ENCODE measurements at regions not wholly inside any gene's neighbourhood (a gene's known extent, or its start where the extent isn't known, plus 50 kb on each side); places are given as distances from the start of the nearest gene placed in this dataset.

DNA sequence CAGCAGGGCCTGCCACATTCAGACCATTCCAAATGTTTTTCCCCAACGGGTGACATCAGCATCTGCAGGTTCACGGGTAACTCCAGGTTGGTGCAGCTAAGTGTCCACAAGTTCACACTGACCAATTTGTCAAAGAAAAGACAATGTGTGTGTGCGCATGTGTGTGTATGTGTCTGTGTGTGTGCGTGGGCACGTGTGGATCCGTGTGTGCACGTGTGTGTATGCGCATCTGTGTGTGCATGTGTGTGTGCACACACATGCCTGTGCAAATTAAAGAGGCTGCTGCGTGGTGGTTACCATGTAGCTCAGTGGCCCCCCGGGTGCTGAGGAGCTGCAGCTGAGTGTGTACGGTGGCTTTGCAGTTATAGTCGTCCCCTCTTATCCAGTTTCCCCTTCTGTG, 187.4 kb downstream of the TMEM18 start:
- Histone ChIP-seq H3K9me3 (no peaks in the 10 kb centered on the region), H3K36me3 (no peaks in the 10 kb centered on the region), H3K27ac (no peak overlapping the region), H3K4me1 (no peaks in the 10 kb centered on the region), H3K4me3 (no peak overlapping the region), H3K27me3 (no peaks in the 10 kb centered on the region)
- no peak for DNase-seq
- intact Hi-C loops (cut with DNase I), result no loop called here
- TF ChIP-seq, protein P1, sequence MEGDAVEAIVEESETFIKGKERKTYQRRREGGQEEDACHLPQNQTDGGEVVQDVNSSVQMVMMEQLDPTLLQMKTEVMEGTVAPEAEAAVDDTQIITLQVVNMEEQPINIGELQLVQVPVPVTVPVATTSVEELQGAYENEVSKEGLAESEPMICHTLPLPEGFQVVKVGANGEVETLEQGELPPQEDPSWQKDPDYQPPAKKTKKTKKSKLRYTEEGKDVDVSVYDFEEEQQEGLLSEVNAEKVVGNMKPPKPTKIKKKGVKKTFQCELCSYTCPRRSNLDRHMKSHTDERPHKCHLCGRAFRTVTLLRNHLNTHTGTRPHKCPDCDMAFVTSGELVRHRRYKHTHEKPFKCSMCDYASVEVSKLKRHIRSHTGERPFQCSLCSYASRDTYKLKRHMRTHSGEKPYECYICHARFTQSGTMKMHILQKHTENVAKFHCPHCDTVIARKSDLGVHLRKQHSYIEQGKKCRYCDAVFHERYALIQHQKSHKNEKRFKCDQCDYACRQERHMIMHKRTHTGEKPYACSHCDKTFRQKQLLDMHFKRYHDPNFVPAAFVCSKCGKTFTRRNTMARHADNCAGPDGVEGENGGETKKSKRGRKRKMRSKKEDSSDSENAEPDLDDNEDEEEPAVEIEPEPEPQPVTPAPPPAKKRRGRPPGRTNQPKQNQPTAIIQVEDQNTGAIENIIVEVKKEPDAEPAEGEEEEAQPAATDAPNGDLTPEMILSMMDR (IDR thresholded peaks at IDR 0.05), result no peak
- no peak for TF ChIP-seq POLR2A (IDR thresholded peaks at IDR 0.05)
- no peak for ATAC-seq
- 50% methylated on average over 7 of the region's 12 CpGs for WGBS (ENCODE audit: insufficient coverage, low coverage, low lambda C conversion rate, missing lambda C conversion rate)

GRCh38 chr2:489084-489483, 188.1 kb downstream of the TMEM18 start:
- ATAC-seq, result no peak
- Histone ChIP-seq H3K4me1 (no peaks in the 10 kb centered on the region), H3K36me3 (no peaks in the 10 kb centered on the region), H3K27me3 (no peaks in the 10 kb centered on the region), H3K9me3 (no peaks in the 10 kb centered on the region), H3K4me3 (no peak overlapping the region), H3K27ac (no peak overlapping the region)
- intact Hi-C loops (cut with DNase I), result no loop called here
- no peak for DNase-seq
- TF ChIP-seq POLR2A (IDR thresholded peaks at IDR 0.05), result no peak
- TF ChIP-seq, protein P1 (IDR thresholded peaks at IDR 0.05), result no peak
- 73% methylated on average over 5 of the region's 14 CpGs for WGBS (ENCODE audit: insufficient coverage, low coverage, low lambda C conversion rate, missing lambda C conversion rate)

DNA sequence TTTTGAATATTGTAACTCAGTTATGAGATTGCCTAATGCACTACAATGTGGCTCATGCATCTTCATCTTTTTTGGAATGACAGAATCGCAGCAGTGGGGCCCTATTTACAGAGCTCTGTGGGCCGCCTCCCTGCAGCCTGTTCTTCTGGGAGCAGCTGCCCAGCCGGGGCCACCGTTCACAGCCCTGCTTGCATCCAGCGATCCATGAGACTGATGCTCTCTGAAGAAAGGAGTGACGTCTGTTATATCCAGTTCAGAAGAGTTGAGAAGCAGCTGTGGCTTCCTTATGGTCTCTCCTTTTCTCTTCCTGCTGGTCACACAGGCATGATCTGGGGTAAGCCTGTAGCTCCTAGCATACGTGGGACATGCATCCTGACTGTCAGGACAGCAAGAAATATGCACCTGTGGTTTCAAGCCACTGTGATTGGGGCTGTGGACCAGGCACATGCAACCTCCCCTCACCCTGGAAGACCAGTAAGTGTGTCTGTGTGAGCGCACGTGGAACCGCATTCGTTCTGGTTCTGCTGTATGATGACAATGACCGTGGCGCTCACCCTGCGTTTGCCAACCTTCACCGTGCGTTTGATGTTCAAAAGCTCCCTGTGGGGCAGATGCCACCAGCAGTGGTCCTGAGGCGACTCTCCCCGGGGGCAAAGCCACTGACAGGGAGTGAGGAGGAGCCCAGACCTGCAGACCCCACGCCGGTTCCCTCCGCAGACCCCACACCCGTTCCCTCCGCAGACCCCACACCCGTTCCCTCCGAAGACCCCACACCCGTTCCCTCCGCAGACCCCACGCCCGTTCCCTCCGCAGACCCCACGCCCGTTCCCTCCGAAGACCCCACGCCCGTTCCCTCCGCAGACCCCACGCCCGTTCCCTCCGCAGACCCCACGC, 189.8 kb downstream of the TMEM18 start:
- H3K9me3 ChIP-seq, result no peaks in the 10 kb centered on the region
- no peak overlapping the region for H3K27ac ChIP-seq
- H3K27me3 ChIP-seq, result no peaks in the 10 kb centered on the region
- DNase-seq, result no peak
- intact Hi-C loops (cut with DNase I), result no loop called here
- TF ChIP-seq, protein P1 (IDR thresholded peaks at IDR 0.05), result no peak
- no peak for TF ChIP-seq POLR2A (IDR thresholded peaks at IDR 0.05)
- H3K4me1 ChIP-seq, result no peaks in the 10 kb centered on the region
- H3K36me3 ChIP-seq, result no peaks in the 10 kb centered on the region
- no peak for ATAC-seq
- 76% methylated on average over 14 of the region's 40 CpGs for WGBS (ENCODE audit: insufficient coverage, low coverage, low lambda C conversion rate, missing lambda C conversion rate)
- H3K4me3 ChIP-seq, result no peak overlapping the region

DNA sequence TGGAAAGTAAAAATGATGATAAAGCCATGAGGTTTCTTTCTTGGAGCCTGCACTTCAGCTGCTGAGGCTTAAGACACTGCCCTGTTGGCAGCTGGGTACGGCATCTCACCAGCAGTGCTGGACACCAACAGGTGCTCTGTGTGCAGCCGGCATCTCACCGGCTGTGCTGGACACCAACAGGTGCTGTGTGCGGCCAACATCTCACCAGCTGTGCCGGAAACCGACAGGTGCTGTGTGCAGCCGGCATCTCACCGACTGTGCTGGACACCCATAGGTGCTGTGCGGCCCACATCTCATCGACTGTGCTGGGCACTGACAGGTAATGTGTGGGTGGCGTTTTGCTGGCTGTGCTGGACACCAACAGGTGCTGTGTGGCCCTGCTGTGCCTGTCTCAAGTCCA, 190.8 kb downstream of the TMEM18 start:
- H3K27me3 ChIP-seq, result no peaks in the 10 kb centered on the region
- DNase-seq (no peak), ATAC-seq (no peak)

More for the DNA sequence above, 190.8 kb downstream of the TMEM18 start:
- Histone ChIP-seq H3K4me1 (no peaks in the 10 kb centered on the region), H3K9me3 (no peaks in the 10 kb centered on the region), H3K27ac (no peak overlapping the region), H3K4me3 (no peak overlapping the region), H3K36me3 (no peaks in the 10 kb centered on the region)
- TF ChIP-seq, protein P1 (IDR thresholded peaks at IDR 0.05), result no peak
- no peak for TF ChIP-seq POLR2A (IDR thresholded peaks at IDR 0.05)
- 93% methylated on average over 3 of the region's 11 CpGs for WGBS (ENCODE audit: insufficient coverage, low coverage, low lambda C conversion rate, missing lambda C conversion rate)
- intact Hi-C loops (cut with DNase I), result no loop called here
